ENCODE measurements at regions not wholly inside any gene's neighbourhood (a gene's known extent, or its start where the extent isn't known, plus 50 kb on each side); places are given as distances from the start of the nearest gene placed in this dataset.

GRCh38 chr2:8256905-8257304 lies 425.0 kb upstream of the ID2 start:
- TF ChIP-seq, protein P1, sequence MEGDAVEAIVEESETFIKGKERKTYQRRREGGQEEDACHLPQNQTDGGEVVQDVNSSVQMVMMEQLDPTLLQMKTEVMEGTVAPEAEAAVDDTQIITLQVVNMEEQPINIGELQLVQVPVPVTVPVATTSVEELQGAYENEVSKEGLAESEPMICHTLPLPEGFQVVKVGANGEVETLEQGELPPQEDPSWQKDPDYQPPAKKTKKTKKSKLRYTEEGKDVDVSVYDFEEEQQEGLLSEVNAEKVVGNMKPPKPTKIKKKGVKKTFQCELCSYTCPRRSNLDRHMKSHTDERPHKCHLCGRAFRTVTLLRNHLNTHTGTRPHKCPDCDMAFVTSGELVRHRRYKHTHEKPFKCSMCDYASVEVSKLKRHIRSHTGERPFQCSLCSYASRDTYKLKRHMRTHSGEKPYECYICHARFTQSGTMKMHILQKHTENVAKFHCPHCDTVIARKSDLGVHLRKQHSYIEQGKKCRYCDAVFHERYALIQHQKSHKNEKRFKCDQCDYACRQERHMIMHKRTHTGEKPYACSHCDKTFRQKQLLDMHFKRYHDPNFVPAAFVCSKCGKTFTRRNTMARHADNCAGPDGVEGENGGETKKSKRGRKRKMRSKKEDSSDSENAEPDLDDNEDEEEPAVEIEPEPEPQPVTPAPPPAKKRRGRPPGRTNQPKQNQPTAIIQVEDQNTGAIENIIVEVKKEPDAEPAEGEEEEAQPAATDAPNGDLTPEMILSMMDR (IDR thresholded peaks at IDR 0.05): no peak
- Histone ChIP-seq H3K4me1 (ENCODE audit: control insufficient read depth in 1 of 2, insufficient read depth in 1 of 2, low read depth in 1 of 2, low read length in 1 of 2) (no peaks in the 10 kb centered on the region), H3K4me3 (ENCODE audit: low read depth in 1 of 2, low read length in 1 of 2) (no peak overlapping the region)

GRCh38 chr2:8257502-8257901 lies 424.4 kb upstream of the ID2 start:
- H3K9me3 ChIP-seq: no peaks in the 10 kb centered on the region
- TF ChIP-seq, protein P1 (IDR thresholded peaks at IDR 0.05): no peak
- H3K4me1 ChIP-seq (ENCODE audit: control insufficient read depth in 1 of 2, insufficient read depth in 1 of 2, low read depth in 1 of 2, low read length in 1 of 2): no peaks in the 10 kb centered on the region
- no peak overlapping the region for H3K27ac ChIP-seq
- no peak overlapping the region for H3K4me3 ChIP-seq (ENCODE audit: low read depth in 1 of 2, low read length in 1 of 2)
- no peaks in the 10 kb centered on the region for H3K27me3 ChIP-seq
- no peaks in the 10 kb centered on the region for H3K36me3 ChIP-seq

More at GRCh38 chr2:8256905-8257304, 425.0 kb upstream of the ID2 start:
- H3K9me3 ChIP-seq: no peaks in the 10 kb centered on the region
- H3K27me3 ChIP-seq: no peaks in the 10 kb centered on the region
- no peak overlapping the region for H3K27ac ChIP-seq
- no peaks in the 10 kb centered on the region for H3K36me3 ChIP-seq

DNA sequence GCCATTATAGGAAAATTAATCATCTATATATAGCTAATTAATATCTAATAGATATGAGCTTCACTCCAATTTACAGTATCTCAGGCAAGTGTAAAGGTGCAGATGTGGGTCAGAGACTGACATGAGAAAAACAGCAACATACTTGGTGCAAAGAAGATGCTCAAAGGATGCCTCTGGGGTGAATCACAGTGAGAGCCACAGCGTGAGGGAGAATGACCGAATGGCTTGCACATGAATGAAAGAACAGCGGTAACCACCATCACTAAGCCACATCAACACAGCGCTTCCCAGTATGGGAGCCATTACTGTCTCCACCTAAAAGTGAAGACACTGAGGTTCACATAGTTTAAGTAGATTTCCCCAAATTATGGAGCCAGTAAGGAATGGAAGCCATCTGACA lies 423.4 kb upstream of the ID2 start:
- Histone ChIP-seq H3K27ac (no peak overlapping the region), H3K4me3 (ENCODE audit: low read depth in 1 of 2, low read length in 1 of 2) (no peak overlapping the region), H3K36me3 (no peaks in the 10 kb centered on the region), H3K27me3 (no peaks in the 10 kb centered on the region), H3K9me3 (no peaks in the 10 kb centered on the region), H3K4me1 (ENCODE audit: control insufficient read depth in 1 of 2, insufficient read depth in 1 of 2, low read depth in 1 of 2, low read length in 1 of 2) (no peaks in the 10 kb centered on the region)
- TF ChIP-seq, protein P1 (IDR thresholded peaks at IDR 0.05): no peak

DNA sequence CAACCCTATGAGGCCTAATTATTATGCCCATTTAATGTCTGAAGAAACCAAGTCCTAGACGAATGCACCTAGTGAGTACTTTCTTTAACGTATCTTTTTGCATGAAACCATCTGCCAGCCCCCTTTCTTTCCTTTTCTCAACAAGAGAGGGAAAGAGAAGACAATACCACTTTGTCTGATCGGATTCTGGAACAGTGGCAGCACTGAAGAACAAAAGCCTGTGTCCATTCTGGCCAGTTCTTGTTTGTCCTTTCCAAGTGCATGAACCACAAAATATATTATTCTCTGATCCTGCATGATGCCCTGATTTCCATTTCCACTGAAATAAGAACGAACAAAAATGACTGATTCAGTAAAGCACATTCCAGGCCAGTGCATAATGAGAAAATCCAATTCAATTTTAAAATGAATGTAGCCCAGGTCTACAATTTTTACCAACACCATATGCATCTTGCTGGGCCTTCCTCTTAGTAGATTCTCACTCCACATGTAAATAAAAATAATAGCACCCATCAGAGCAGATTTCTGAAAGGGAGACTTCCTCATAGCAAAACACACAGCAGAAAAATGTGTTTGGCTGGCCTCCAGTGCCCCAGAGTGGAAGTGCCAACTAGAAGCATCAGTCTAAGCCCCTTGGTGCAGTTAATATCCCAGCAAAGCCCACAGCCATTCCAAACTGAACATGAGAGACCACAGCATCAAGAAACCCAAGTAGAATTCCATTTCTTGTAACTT lies 422.6 kb upstream of the ID2 start:
- no peaks in the 10 kb centered on the region for H3K27me3 ChIP-seq
- no peaks in the 10 kb centered on the region for H3K4me1 ChIP-seq (ENCODE audit: control insufficient read depth in 1 of 2, insufficient read depth in 1 of 2, low read depth in 1 of 2, low read length in 1 of 2)
- H3K9me3 ChIP-seq: no peaks in the 10 kb centered on the region
- TF ChIP-seq, protein P1 (IDR thresholded peaks at IDR 0.05): no peak
- no peak overlapping the region for H3K27ac ChIP-seq
- no peaks in the 10 kb centered on the region for H3K36me3 ChIP-seq
- H3K4me3 ChIP-seq (ENCODE audit: low read depth in 1 of 2, low read length in 1 of 2): no peak overlapping the region

DNA sequence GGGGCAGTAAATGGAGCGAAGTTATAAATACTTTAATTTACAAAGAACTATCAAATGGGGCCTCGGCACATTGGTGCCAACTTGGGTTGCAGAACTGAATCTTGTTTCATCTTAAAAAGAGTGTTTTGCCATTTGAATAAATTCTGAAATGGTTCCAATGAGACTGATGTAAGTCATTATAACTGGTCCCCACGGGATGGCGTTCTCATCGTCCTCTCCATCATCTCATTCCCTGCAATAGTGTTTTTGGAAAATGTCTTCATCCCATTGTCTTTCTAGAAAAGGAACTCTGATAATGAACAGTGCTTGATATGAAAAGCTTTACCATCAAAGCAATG lies 422.0 kb upstream of the ID2 start:
- no peaks in the 10 kb centered on the region for H3K27me3 ChIP-seq
- TF ChIP-seq, protein P1 (IDR thresholded peaks at IDR 0.05): no peak
- H3K27ac ChIP-seq: no peak overlapping the region

More for the DNA sequence above, 422.0 kb upstream of the ID2 start:
- H3K36me3 ChIP-seq: no peaks in the 10 kb centered on the region
- no peak overlapping the region for H3K4me3 ChIP-seq (ENCODE audit: low read depth in 1 of 2, low read length in 1 of 2)
- no peaks in the 10 kb centered on the region for H3K9me3 ChIP-seq
- H3K4me1 ChIP-seq (ENCODE audit: control insufficient read depth in 1 of 2, insufficient read depth in 1 of 2, low read depth in 1 of 2, low read length in 1 of 2): no peaks in the 10 kb centered on the region
